ENCODE measurements at regions not wholly inside any gene's neighbourhood (a gene's known extent, or its start where the extent isn't known, plus 50 kb on each side); places are given as distances from the start of the nearest gene placed in this dataset.

GRCh38 chr7:84336303-84336702, 141.7 kb upstream of the SEMA3A start:
- H3K9me3 ChIP-seq (replicated peaks in 1 of 3), result no peaks in the 10 kb centered on the region
- H3K4me3 ChIP-seq, result no peak overlapping the region
- H3K4me1 ChIP-seq (replicated peaks in 1 of 2), result no peaks in the 10 kb centered on the region
- intact Hi-C loops (cut with DNase I), result no loop called here
- H3K27ac ChIP-seq, result no peak overlapping the region
- H3K36me3 ChIP-seq (replicated peaks in 1 of 2), result no peaks in the 10 kb centered on the region
- DNase-seq, result peak in 1 of 7 donors; percentile 15
- no peaks in the 10 kb centered on the region for H3K27me3 ChIP-seq
- WGBS, 4 donors, result 46 to 64% (median 58%) methylated on average over 2 of the region's 2 CpGs
- TF ChIP-seq, protein P1, sequence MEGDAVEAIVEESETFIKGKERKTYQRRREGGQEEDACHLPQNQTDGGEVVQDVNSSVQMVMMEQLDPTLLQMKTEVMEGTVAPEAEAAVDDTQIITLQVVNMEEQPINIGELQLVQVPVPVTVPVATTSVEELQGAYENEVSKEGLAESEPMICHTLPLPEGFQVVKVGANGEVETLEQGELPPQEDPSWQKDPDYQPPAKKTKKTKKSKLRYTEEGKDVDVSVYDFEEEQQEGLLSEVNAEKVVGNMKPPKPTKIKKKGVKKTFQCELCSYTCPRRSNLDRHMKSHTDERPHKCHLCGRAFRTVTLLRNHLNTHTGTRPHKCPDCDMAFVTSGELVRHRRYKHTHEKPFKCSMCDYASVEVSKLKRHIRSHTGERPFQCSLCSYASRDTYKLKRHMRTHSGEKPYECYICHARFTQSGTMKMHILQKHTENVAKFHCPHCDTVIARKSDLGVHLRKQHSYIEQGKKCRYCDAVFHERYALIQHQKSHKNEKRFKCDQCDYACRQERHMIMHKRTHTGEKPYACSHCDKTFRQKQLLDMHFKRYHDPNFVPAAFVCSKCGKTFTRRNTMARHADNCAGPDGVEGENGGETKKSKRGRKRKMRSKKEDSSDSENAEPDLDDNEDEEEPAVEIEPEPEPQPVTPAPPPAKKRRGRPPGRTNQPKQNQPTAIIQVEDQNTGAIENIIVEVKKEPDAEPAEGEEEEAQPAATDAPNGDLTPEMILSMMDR (IDR thresholded peaks at IDR 0.05), result no peak
- no peak for TF ChIP-seq POLR2A (IDR thresholded peaks at IDR 0.05)

GRCh38 chr7:84331616-84332015, 137.0 kb upstream of the SEMA3A start:
- intact Hi-C loops (cut with DNase I), result no loop called here
- 39 to 59% (median 45%) methylated on average over 3 of the region's 3 CpGs for WGBS, 4 donors
- Histone ChIP-seq H3K4me3 (no peak overlapping the region), H3K27me3 (no peaks in the 10 kb centered on the region), H3K36me3 (replicated peaks in 1 of 2) (no peaks in the 10 kb centered on the region), H3K9me3 (replicated peaks in 1 of 3) (no peaks in the 10 kb centered on the region), H3K27ac (no peak overlapping the region), H3K4me1 (replicated peaks in 1 of 2) (no peaks in the 10 kb centered on the region)
- no peak for DNase-seq
- TF ChIP-seq, protein P1 (IDR thresholded peaks at IDR 0.05), result no peak
- TF ChIP-seq POLR2A (IDR thresholded peaks at IDR 0.05), result no peak

GRCh38 chr7:84328571-84328970, 134.0 kb upstream of the SEMA3A start:
- no peaks in the 10 kb centered on the region for H3K36me3 ChIP-seq (replicated peaks in 1 of 2)
- no peaks in the 10 kb centered on the region for H3K27me3 ChIP-seq
- no peak overlapping the region for H3K4me3 ChIP-seq
- WGBS, 4 donors, result 74 to 91% (median 88%) methylated on average over 2 of the region's 2 CpGs
- intact Hi-C loops (cut with DNase I), result no loop called here
- H3K9me3 ChIP-seq (replicated peaks in 1 of 3), result no peaks in the 10 kb centered on the region
- H3K27ac ChIP-seq, result no peak overlapping the region
- no peaks in the 10 kb centered on the region for H3K4me1 ChIP-seq (replicated peaks in 1 of 2)
- no peak for TF ChIP-seq POLR2A (IDR thresholded peaks at IDR 0.05)
- TF ChIP-seq, protein P1 (IDR thresholded peaks at IDR 0.05), result no peak
- DNase-seq, result no peak

DNA sequence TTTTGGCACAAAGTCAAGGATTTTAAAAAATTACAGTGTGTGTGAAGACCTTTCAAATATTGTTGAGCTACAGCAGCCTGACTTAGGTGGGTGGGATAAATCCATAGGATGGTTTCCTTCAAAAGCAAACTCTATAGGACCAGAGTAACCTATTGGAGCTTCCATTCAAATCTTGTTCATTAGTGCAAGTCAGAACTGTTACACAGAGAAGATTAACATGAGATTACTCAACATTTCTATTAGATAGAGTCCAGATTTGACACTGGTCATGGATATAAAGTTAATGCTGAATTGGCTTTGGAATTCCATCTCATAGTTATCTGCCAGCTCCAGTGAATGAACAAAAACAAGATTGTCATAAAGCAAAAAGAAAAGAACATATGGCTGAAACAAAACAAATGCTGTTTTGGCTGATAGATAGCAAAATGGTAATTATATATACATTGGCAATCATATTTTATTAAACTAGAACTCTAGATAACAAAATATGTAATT, 129.6 kb upstream of the SEMA3A start:
- TF ChIP-seq, protein P1 (IDR thresholded peaks at IDR 0.05), result no peak
- TF ChIP-seq POLR2A (IDR thresholded peaks at IDR 0.05), result no peak
- Histone ChIP-seq H3K4me1 (replicated peaks in 1 of 2) (no peaks in the 10 kb centered on the region), H3K27ac (no peak overlapping the region), H3K27me3 (no peaks in the 10 kb centered on the region), H3K9me3 (replicated peaks in 1 of 3) (no peaks in the 10 kb centered on the region), H3K4me3 (no peak overlapping the region), H3K36me3 (replicated peaks in 1 of 2) (no peaks in the 10 kb centered on the region)
- intact Hi-C loops (cut with DNase I), result no loop called here
- DNase-seq, result no peak
